H9 (cell line): ENCODE measurements at regions not wholly inside any gene's neighbourhood (a gene's known extent, or its start where the extent isn't known, plus 50 kb on each side); places are given as distances from the start of the nearest gene placed in this dataset.

Experiments used
- DNase-seq: peaks from one replicate; pipeline ENCODE4 v3.0.0-alpha.2; 2017
- H2AFZ ChIP-seq: one replicate; pipeline ENCODE4 v1.6.1; 2013; ENCODE audit warnings: mild to moderate bottlenecking, low read length, control low read depth, moderate library complexity
- H2AK5ac ChIP-seq: 2 replicates; pipeline ENCODE4 v1.6.1; 2013; ENCODE audit warnings: low read length, control low read depth, mixed read lengths; ENCODE audit not compliant: insufficient read length
- H2BK120ac ChIP-seq: one replicate; pipeline ENCODE4 v1.6.1; 2013; ENCODE audit warnings: low read depth, mild to moderate bottlenecking, low read length, control low read depth, inconsistent platforms; ENCODE audit not compliant: poor library complexity, severe bottlenecking
- H2BK12ac ChIP-seq: 2 replicates; pipeline ENCODE4 v1.6.1; 2013; ENCODE audit warnings: low read length, control low read depth, mixed read lengths, low read depth; ENCODE audit not compliant: insufficient read length
- H2BK15ac ChIP-seq: 2 replicates; pipeline ENCODE4 v1.6.1; 2013; ENCODE audit warnings: low read depth, low read length, control low read depth
- H2BK20ac ChIP-seq: one replicate; pipeline ENCODE4 v1.6.1; 2013; ENCODE audit warnings: low read depth, mild to moderate bottlenecking, low read length, control low read depth, inconsistent platforms; ENCODE audit not compliant: poor library complexity, severe bottlenecking
- H2BK5ac ChIP-seq: 2 replicates; pipeline ENCODE4 v1.6.1; 2013; ENCODE audit warnings: low read length, control low read depth, mixed read lengths; ENCODE audit not compliant: insufficient read length
- H3K14ac ChIP-seq: 2 replicates; pipeline ENCODE4 v1.6.1; 2013; ENCODE audit warnings: low read length, control low read depth; ENCODE audit not compliant: insufficient read depth
- H3K18ac ChIP-seq: 2 replicates; pipeline ENCODE4 v1.6.1; 2013; ENCODE audit warnings: low read depth, mild to moderate bottlenecking, mixed read lengths, low read length, control low read depth; ENCODE audit not compliant: insufficient read length
- H3K23ac ChIP-seq: 2 replicates; pipeline ENCODE4 v1.6.1; 2013; ENCODE audit warnings: low read length, control low read depth, mixed read lengths, low read depth; ENCODE audit not compliant: insufficient read length
- H3K23me2 ChIP-seq: 2 replicates; pipeline ENCODE4 v1.6.1; 2013; ENCODE audit warnings: low read depth, mild to moderate bottlenecking, mixed read lengths, low read length, control low read depth; ENCODE audit not compliant: insufficient read length, poor library complexity, severe bottlenecking
- H3K27ac ChIP-seq: 2 replicates; pipeline ENCODE4 v1.5.1; 2013; ENCODE audit warnings: low read length, control low read depth, mixed read lengths, low read depth; ENCODE audit not compliant: insufficient read length
- H3K27me3 ChIP-seq: 2 replicates; pipeline ENCODE4 v1.6.1; 2013; ENCODE audit warnings: low read length, control low read depth, inconsistent platforms; ENCODE audit not compliant: insufficient read depth
- H3K4ac ChIP-seq: 2 replicates; pipeline ENCODE4 v1.6.1; 2013; ENCODE audit warnings: low read depth, mild to moderate bottlenecking, control low read depth, inconsistent platforms, low read length, moderate library complexity
- H3K4me1 ChIP-seq: 2 replicates; pipeline ENCODE4 v1.6.1; 2013; ENCODE audit warnings: low read length, control low read depth, inconsistent platforms; ENCODE audit not compliant: insufficient read depth
- H3K4me2 ChIP-seq: 2 replicates; pipeline ENCODE4 v1.6.1; 2013; ENCODE audit warnings: low read length, control low read depth, mixed read lengths; ENCODE audit not compliant: insufficient read length, insufficient read depth
- H3K56ac ChIP-seq: 2 replicates; pipeline ENCODE4 v1.6.1; 2013; ENCODE audit warnings: low read depth, mild to moderate bottlenecking, mixed read lengths, low read length, control low read depth; ENCODE audit not compliant: insufficient read length
- H3K79me1 ChIP-seq: 2 replicates; pipeline ENCODE4 v1.6.1; 2013; ENCODE audit warnings: low read depth, mild to moderate bottlenecking, moderate library complexity, low read length, control low read depth, inconsistent platforms; ENCODE audit not compliant: insufficient read depth, poor library complexity, severe bottlenecking
- H3K79me2 ChIP-seq: 2 replicates; pipeline ENCODE4 v1.6.1; 2013; ENCODE audit warnings: low read length, control low read depth, inconsistent platforms; ENCODE audit not compliant: insufficient read depth
- H3K9ac ChIP-seq: 2 replicates; pipeline ENCODE4 v1.6.1; 2013; ENCODE audit warnings: low read length, control low read depth, mixed read lengths; ENCODE audit not compliant: insufficient read length; ENCODE audit errors: extremely low read depth
- H3K9me3 ChIP-seq: one replicate; pipeline ENCODE4 v1.6.1; 2013; ENCODE audit warnings: low read depth, low read length, inconsistent platforms; ENCODE audit not compliant: control insufficient read depth
- H3T11ph ChIP-seq: one replicate; pipeline ENCODE4 v1.6.1; 2013; ENCODE audit warnings: mild to moderate bottlenecking, low read length, control low read depth, inconsistent platforms
- H4K20me1 ChIP-seq: one replicate; pipeline ENCODE4 v1.6.1; 2013; ENCODE audit not compliant: control insufficient read depth, insufficient read length, insufficient read depth
- H4K5ac ChIP-seq: 2 replicates; pipeline ENCODE4 v1.6.1; 2013; ENCODE audit warnings: low read depth, mild to moderate bottlenecking, mixed read lengths, low read length, control low read depth; ENCODE audit not compliant: insufficient read length
- H4K8ac ChIP-seq: replicated peaks from 2 replicates; pipeline ENCODE4 v1.6.1; 2013; ENCODE audit warnings: low read length, control low read depth, mixed read lengths, low read depth; ENCODE audit not compliant: insufficient read length
- H4K91ac ChIP-seq: 2 replicates; pipeline ENCODE4 v1.6.1; 2013; ENCODE audit warnings: low read depth, mild to moderate bottlenecking, moderate library complexity, mixed read lengths, low read length, control low read depth; ENCODE audit not compliant: insufficient read length
- H3K27ac Mint-ChIP-seq, 3 experiments: 2 replicates in 2 of 3; 3 replicates in 1 of 3; pipeline ENCODE4 v1.8.0; 2020 to 2021; ENCODE audit warnings: mixed read lengths in 3 of 3, mild to moderate bottlenecking in 1 of 3, moderate library complexity in 1 of 3
- H3K27me3 Mint-ChIP-seq: 2 replicates; pipeline ENCODE4 v1.8.0; 2021; ENCODE audit warnings: low read depth, mild to moderate bottlenecking, moderate library complexity, mixed read lengths
- H3K36me3 Mint-ChIP-seq, 3 experiments: 2 replicates in 2 of 3; 3 replicates in 1 of 3; pipeline ENCODE4 v1.8.0; 2020 to 2021; ENCODE audit warnings: low read depth in 3 of 3, mixed read lengths in 3 of 3; ENCODE audit not compliant: insufficient read depth in 1 of 3
- H3K4me1 Mint-ChIP-seq, 2 experiments: 2 replicates each; pipeline ENCODE4 v1.8.0; 2020; ENCODE audit warnings: mixed read lengths in 2 of 2
- H3K4me3 Mint-ChIP-seq, 2 experiments: 2 replicates in 1 of 2; 3 replicates in 1 of 2; pipeline ENCODE4 v1.8.0; 2020 to 2021; ENCODE audit warnings: mild to moderate bottlenecking in 2 of 2, mixed read lengths in 2 of 2, moderate library complexity in 1 of 2
- H3K9me3 Mint-ChIP-seq, 2 experiments: 2 replicates in 1 of 2; 3 replicates in 1 of 2; pipeline ENCODE4 v1.8.0; 2020; ENCODE audit warnings: mild to moderate bottlenecking in 2 of 2, mixed read lengths in 2 of 2, moderate library complexity in 1 of 2
- WGBS: extraction: QIAGEN DNeasy Blood & Tissue Kit; methylation state at CpG from one replicate; pipeline ENCODE4 v1.1.7; 2013; ENCODE audit warnings: missing lambda C conversion rate, low lambda C conversion rate, mixed read lengths; ENCODE audit not compliant: insufficient read length; ENCODE audit errors: extremely low coverage; 5-methylcytosine and 5-hydroxymethylcytosine counted together
- TF ChIP-seq, protein P1 (sequence below): fragments of 200-600 bp; sonication (generic); conservative IDR thresholded peaks from 3 replicates; pipeline ENCODE4 v1.8.0; 2021; ENCODE audit warnings: antibody characterized with exemption, mild to moderate bottlenecking

DNA sequence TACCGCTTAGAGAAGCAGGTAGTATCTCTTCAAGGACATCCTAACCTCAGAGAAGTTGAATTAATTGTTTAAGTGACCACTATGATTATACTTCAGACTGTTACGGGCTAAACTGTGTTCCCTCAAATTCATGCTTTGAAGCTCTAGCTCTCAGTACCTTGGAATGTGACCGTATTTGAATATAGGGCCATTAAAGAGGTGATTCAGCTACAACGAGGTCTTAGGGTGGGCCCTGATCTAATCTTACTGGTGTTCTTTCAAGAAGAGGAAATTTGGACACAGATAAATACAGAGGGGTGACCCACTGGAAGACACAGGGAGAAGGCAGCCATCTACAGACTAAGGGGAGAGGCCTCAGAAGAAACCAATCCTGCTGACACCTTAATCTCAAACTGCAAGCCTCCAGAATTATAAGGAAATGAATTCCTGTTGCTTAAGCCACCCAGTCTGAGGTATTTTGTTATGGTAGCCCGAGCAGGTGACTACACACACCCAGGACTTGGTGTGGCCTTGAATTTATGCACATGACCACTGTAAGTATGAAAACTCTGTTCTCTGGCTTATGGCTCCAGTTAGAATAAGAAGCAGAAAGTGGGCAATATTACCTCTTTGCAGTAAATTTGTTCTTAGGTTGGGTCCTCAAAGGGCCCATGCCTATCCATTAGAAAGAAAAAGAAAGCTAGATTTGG, 249.1 kb downstream of the DHX35 start:
- H3K4me1 Mint-ChIP-seq: peaks cover 5 to 10% of the 10 kb centered on the region in 2 experiments; a peak in 3 of 4 replicates
- H3K27ac ChIP-seq: no peak overlapping the region
- no peak overlapping the region for H3K4me2 ChIP-seq

More for the DNA sequence above, 249.1 kb downstream of the DHX35 start:
- Histone ChIP-seq H3K23ac (no peak overlapping the region), H2BK120ac (no peak overlapping the region), H4K91ac (no peak overlapping the region), H4K8ac (no peak overlapping the region), H3K56ac (no peak overlapping the region), H2BK12ac (no peak overlapping the region), H2BK15ac (no peak overlapping the region), H2BK20ac (no peak overlapping the region), H2AK5ac (no peak overlapping the region), H3K79me2 (no peaks in the 10 kb centered on the region), H3K4ac (no peak overlapping the region), H3K9me3 (no peaks in the 10 kb centered on the region), H4K20me1 (no peaks in the 10 kb centered on the region), H3K79me1 (no peaks in the 10 kb centered on the region), H3T11ph (no peak overlapping the region), H4K5ac (no peak overlapping the region), H3K23me2 (no peaks in the 10 kb centered on the region), H3K18ac (no peak overlapping the region), H2AFZ (no peak overlapping the region), H3K9ac (no peak overlapping the region), H3K27me3 (peaks cover 2% of the 10 kb centered on the region; the same call in 1 of the 2 replicates), H3K14ac (no peak overlapping the region), H2BK5ac (no peak overlapping the region), H3K4me1 (no peaks in the 10 kb centered on the region; the same call in 1 of the 2 replicates)
- Mint-ChIP-seq H3K4me3 (no peak overlapping the region), H3K9me3 (no peaks in the 10 kb centered on the region), H3K27ac (no peak overlapping the region), H3K27me3 (peaks cover 100% of the 10 kb centered on the region), H3K36me3 (no peaks in the 10 kb centered on the region)
- TF ChIP-seq, protein P1, sequence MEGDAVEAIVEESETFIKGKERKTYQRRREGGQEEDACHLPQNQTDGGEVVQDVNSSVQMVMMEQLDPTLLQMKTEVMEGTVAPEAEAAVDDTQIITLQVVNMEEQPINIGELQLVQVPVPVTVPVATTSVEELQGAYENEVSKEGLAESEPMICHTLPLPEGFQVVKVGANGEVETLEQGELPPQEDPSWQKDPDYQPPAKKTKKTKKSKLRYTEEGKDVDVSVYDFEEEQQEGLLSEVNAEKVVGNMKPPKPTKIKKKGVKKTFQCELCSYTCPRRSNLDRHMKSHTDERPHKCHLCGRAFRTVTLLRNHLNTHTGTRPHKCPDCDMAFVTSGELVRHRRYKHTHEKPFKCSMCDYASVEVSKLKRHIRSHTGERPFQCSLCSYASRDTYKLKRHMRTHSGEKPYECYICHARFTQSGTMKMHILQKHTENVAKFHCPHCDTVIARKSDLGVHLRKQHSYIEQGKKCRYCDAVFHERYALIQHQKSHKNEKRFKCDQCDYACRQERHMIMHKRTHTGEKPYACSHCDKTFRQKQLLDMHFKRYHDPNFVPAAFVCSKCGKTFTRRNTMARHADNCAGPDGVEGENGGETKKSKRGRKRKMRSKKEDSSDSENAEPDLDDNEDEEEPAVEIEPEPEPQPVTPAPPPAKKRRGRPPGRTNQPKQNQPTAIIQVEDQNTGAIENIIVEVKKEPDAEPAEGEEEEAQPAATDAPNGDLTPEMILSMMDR: no peak
- no CpG with 5 or more reads among the region's 5 CpGs for WGBS
- DNase-seq: no peak
